Hippocampal formation (tissue), 2 donors: ENCODE measurements at regions not wholly inside any gene's neighbourhood (a gene's known extent, or its start where the extent isn't known, plus 50 kb on each side); places are given as distances from the start of the nearest gene placed in this dataset.

Experiments used
- DNase-seq, 2 donors: peaks; one replicate each; lab custom pipeline; 2025; lab: John Stamatoyannopoulos, UW

GRCh38 chr18:27826101-27826500 lies 350.8 kb downstream of the CDH2 start:
- no peak for DNase-seq

DNA sequence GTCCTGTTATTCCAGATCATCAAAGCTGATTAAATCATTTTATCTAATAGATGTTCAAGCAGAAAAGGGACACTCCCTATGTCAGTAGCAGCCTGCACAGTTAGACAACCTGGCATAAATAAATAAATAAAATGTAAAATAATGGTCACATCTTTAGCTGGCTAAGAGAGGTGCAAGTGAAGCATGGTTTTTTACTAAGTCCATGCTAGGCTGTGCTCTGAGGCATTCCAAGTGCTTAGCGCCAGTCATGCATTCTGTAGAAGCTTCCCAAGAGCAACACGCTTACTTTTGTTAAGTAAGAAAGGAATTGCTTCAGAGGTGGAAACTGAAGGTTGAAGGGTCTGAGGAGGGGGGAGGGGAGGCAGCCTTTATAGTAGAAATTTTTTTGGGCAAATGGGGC lies 351.2 kb downstream of the CDH2 start:
- DNase-seq: no peak

DNA sequence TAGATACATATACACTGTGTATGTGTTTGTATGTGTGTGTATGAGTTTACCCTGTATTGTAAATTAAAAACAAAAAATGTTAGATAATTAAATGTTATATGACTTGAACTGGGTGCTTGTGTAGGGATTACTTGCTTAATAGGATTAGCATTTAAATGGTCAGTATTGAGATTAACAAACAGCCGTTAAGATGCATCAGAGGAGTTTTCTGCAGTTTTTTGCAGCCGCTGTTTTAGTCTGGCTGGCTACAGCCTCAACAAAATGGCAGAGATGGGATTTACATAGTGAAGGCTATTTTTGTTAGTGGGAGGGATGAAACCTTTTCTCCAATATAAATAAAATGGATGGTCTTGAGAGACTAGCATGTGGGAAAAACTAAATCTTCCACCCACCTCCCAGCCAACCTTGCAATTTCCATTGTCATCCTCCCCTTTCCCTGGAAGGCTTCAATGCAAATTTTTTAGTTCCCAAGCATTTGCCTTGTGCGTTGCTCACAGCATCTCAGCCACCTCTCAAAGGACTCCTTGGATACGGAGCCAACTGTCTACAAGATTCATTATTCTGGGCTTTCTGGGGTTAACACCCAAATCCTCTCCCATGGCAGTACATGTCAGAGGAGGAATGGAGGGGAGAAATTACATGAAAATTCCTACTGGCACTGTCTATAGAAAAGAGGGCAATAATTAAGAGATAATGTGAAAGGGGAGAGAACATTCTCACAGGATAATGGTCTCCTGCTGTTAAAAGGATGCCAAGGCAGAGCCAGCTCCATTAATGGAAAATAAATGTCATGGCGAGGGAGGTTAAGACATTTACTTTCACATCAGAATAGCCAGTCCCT lies 351.9 kb downstream of the CDH2 start:
- no peak for DNase-seq

DNA sequence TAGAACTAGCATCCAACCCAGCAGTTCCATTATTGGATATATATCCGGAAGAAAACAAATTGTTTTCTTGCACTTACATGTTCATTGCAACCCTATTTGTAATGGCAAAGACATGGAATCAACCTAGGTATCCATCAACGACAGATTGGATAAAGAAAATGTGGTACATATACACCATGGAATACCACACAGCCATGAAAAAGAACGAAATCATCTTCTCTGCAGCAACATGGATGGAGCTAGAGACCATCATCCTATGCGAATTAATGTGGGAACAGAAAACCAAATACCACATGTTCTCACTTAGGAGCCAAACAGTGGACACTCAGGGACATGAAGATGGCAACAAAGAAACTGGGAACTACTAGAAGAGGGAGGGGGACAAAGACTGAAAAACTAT lies 352.7 kb downstream of the CDH2 start:
- no peak for DNase-seq

GRCh38 chr18:27823053-27823452 lies 353.9 kb downstream of the CDH2 start:
- no peak for DNase-seq

DNA sequence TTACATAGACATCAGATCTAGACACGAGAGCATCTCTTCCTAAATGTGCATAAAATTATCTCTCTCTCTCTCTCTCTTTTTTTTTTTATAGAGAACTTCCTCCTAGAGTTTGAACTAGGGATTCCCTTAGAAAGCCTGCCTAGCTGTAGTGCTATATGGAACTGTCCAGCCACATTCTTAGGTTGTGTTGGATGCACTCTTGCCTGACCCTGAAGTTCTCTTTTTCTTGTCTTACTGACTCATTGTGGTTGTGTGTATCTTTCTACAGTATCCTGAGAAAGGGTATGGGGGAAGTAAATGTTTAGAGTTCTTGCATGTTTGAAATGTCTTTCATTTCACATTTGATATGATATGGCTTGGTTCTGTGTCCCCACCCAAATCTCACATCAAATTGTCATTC lies 368.2 kb downstream of the CDH2 start:
- DNase-seq: no peak

DNA sequence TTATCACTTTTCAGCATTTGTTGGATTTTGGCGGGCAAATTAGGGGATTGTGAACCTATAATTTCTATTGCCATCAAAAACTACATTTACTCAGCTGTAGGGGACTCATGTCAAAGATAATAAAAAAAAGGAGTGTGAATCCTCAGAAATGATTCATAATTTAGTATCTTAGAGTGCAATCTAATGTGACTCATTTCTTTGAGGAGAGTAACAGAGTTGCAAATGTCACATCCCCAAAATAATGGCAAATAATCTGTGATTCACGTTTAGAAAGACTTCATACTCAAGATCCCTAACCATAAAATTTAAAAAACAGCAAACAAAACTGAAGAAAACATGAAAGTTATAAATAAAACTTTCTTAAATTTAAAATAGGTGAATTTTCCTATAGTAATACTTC lies 373.0 kb downstream of the CDH2 start:
- no peak for DNase-seq

DNA sequence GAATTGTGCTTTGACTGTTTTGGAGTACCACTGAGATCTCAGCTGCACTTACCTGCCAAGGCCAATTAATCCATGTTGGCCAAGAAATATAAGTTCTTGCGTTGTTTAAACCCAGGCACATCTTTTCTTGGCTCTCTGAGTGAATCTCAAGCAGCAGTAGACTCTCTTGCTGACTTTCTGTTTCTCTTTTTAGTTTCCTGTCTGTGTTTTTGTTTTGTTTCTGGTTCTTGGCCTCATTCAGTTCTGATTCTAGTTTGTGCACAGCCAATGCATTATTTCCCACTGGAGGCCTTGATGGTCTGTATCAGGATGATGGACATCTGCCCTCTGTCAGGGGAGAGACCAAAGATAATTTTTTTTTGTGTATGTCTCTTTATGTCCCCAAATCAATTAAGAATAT lies 379.4 kb downstream of the CDH2 start:
- no peak for DNase-seq

DNA sequence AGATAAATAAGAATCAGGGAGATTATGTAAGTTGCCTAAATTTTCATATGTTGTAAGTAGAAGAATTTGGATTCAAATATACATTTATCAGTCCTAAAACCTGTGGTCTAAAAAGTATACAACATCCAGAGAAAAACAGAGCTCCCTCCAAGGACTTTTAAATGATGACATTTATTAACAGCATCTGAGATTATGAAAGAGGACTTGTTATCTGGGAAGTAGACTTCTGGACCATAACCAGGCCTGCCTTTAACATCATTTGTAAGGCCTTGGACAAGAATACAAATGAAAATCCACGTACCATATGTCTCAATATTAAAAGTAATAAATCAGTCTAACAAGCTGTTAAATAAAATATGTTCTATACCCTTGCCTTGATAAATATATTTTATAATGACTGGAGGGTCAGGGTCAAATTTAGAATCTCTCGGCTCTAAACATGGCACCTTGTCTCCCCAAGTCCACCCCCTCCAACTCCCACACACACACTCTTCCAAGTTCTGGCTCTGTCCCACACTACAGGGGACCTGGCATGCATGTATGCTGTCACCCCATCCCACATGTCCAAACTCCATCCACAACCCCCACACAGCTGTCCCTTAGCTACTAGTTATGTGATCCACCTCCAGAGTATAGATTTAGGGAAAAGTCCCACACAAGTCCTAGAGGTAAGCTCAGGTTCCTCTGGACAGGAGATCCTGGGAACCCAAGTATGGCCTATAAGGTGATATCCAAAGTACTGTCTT lies 382.6 kb downstream of the CDH2 start:
- DNase-seq: no peak

- DNase-seq: no peak
These were observed 383.7 kb downstream of the CDH2 start for GRCh38 chr18:27793013-27793785.

DNA sequence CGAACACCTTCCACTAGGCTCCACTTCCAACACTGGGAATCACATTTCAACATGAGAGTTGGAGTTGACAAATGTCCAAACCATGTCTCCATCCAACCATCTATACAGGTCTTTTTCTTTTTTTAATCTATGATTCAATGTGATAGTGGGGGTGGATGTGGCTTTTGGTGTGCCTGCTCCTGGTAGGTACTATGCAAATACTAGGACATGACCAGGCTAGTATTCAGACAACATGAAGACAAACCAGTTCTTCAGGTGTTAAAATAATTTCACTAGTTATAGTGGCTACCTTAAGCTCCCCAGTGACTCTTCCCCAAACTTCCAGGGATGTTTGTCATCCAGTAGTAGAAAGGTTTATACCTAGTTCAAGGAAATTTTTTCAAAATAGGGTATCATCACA lies 387.5 kb downstream of the CDH2 start:
- no peak for DNase-seq

GRCh38 chr18:27787547-27787946 lies 389.4 kb downstream of the CDH2 start:
- DNase-seq: no peak

- DNase-seq: no peak
These were observed 391.0 kb downstream of the CDH2 start for GRCh38 chr18:27785815-27786471.

DNA sequence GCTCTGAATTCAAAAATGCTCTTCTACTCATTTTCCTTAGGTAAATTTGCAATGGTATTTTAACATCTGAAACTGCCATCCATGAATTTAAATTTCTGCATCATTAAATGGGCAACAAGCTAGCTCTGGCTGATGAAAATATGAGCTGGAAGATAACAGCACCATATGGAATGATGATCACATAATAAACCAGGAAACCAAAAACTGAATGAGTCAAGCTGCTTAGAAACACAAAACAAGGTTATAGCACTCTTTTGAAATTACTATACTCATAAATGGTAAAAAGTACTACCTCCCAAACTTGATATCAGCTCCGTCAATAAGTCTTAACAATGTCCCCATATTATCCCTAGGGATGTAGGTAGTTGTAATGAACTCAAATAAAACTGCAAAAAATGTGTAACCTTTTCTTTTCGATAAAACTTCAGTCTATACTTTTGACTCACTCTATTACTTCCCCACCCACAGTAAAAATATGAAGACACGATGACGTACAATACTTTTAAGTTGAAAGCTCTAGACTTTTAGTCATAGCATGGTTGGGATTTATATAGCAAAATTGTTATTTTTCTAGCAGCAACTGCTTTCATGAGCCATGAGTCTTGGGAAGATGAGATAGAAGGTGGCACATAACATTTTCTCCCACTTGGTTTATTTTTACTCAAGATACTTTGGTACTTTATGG lies 396.7 kb downstream of the CDH2 start:
- peak in 1 of 2 donors; percentile 5 for DNase-seq

DNA sequence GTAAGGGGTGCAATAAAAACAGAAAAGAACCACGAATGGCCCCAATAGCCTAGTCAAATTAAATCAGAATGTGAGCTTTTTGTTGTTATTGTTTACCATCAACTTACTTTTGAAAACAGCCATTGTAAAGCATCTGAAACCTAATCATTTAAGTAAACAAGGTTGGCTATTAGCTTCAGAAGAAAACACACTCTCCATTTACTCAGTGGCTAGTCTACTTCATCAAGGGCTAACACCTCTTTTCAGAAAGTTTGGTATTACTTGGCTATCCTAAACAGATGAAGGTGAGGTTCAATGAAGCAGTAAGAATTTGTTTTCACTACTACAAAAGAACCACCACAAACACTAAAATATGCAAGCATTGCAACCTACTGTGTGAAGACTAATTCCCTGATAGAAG lies 398.0 kb downstream of the CDH2 start:
- DNase-seq: no peak

- no peak for DNase-seq
These were observed 398.5 kb downstream of the CDH2 start for GRCh38 chr18:27778441-27778840.

- DNase-seq: no peak
These were observed 404.8 kb downstream of the CDH2 start for GRCh38 chr18:27772081-27772480.

GRCh38 chr18:27771571-27771970 lies 405.4 kb downstream of the CDH2 start:
- no peak for DNase-seq

GRCh38 chr18:27769152-27769551 lies 407.8 kb downstream of the CDH2 start:
- DNase-seq: no peak

- DNase-seq: no peak
These were observed 413.0 kb downstream of the CDH2 start for GRCh38 chr18:27763936-27764335.

GRCh38 chr18:27763341-27763740 lies 413.6 kb downstream of the CDH2 start:
- no peak for DNase-seq

GRCh38 chr18:27762054-27762453 lies 414.9 kb downstream of the CDH2 start:
- DNase-seq: no peak
